Natural killer cell (primary cell): ENCODE measurements at regions not wholly inside any gene's neighbourhood (a gene's known extent, or its start where the extent isn't known, plus 50 kb on each side); places are given as distances from the start of the nearest gene placed in this dataset.

Experiments used
- ATAC-seq, 3 donors: fragments of 150-1000 bp in 2 of 3; fragments of 200-7000 bp in 1 of 3; cut with Tn5 transposase; 1 replicate in 1 of 3; 2 replicates in 2 of 3; pipeline ENCODE4 v1.10.0; 2021; ENCODE audit warnings: mild to moderate bottlenecking in 2 of 3, moderate library complexity in 2 of 3
- DNase-seq, 2 donors: peaks; one replicate each; pipeline versions ENCODE4 v3.0.0 to v3.0.0-alpha.2; 2013 to 2021; ENCODE audit warnings: mixed read lengths in 1 of 2
- H3K27ac ChIP-seq: one replicate; pipeline ENCODE4 v1.5.1; 2013; ENCODE audit warnings: mild to moderate bottlenecking, low read length
- H3K27me3 ChIP-seq: one replicate; pipeline ENCODE4 v1.6.1; 2013; ENCODE audit warnings: low read length; ENCODE audit not compliant: control insufficient read depth, insufficient read depth
- H3K36me3 ChIP-seq: one replicate; pipeline ENCODE4 v1.6.1; 2013; ENCODE audit warnings: low read length; ENCODE audit not compliant: control insufficient read depth, insufficient read depth
- H3K4me1 ChIP-seq: one replicate; pipeline ENCODE4 v1.6.1; 2013; ENCODE audit warnings: low read length; ENCODE audit not compliant: control insufficient read depth, insufficient read depth
- H3K4me3 ChIP-seq: one replicate; pipeline ENCODE4 v1.5.1; 2013; ENCODE audit warnings: low read length
- H3K9me3 ChIP-seq: one replicate; pipeline ENCODE4 v1.6.1; 2013; ENCODE audit warnings: low read length; ENCODE audit not compliant: control insufficient read depth, insufficient read depth
- H3K27ac Mint-ChIP-seq, 2 donors: one replicate each; pipeline ENCODE4 v1.8.0; 2022; ENCODE audit warnings: mild to moderate bottlenecking in 2 of 2, mixed read lengths in 2 of 2, moderate library complexity in 1 of 2
- H3K27me3 Mint-ChIP-seq, 2 donors: one replicate each; pipeline ENCODE4 v1.8.0; 2022; ENCODE audit warnings: low read depth in 2 of 2, mixed read lengths in 2 of 2
- H3K36me3 Mint-ChIP-seq: one replicate; pipeline ENCODE4 v1.8.0; 2022; ENCODE audit warnings: mixed read lengths
- H3K4me1 Mint-ChIP-seq, 2 donors: one replicate each; pipeline ENCODE4 v1.8.0; 2022; ENCODE audit warnings: mixed read lengths in 2 of 2
- H3K4me3 Mint-ChIP-seq: one replicate; pipeline ENCODE4 v1.8.0; 2022; ENCODE audit warnings: mild to moderate bottlenecking, moderate library complexity, mixed read lengths
- H3K9me3 Mint-ChIP-seq, 2 donors: one replicate each; pipeline ENCODE4 v1.8.0; 2022; ENCODE audit warnings: mixed read lengths in 2 of 2
- CTCF ChIP-seq: fragments of 200-600 bp; IDR thresholded peaks from one replicate; pipeline ENCODE4 v1.8.0; 2022; ENCODE audit warnings: antibody characterized with exemption
- WGBS: methylation state at CpG from one replicate; pipeline ENCODE4 v1.1.7; 2013; ENCODE audit warnings: missing lambda C conversion rate; ENCODE audit not compliant: insufficient coverage; 5-methylcytosine and 5-hydroxymethylcytosine counted together
- intact Hi-C: fragments of 100-400 bp; cut with micrococcal nuclease; formaldehyde crosslinking; loops from one replicate; pipeline ENCODE4 v1.14.2; 2022

GRCh38 chr2:186433040-186433439 lies 53.0 kb upstream of the ZC3H15 start:
- H3K4me1 ChIP-seq: no peaks in the 10 kb centered on the region
- no peak for TF ChIP-seq CTCF
- no peak overlapping the region for H3K27ac ChIP-seq
- no peaks in the 10 kb centered on the region for H3K36me3 ChIP-seq
- Mint-ChIP-seq H3K9me3 (no peaks in the 10 kb centered on the region), H3K36me3 (no peaks in the 10 kb centered on the region), H3K4me1 (no peaks in the 10 kb centered on the region), H3K4me3 (no peak overlapping the region), H3K27me3 (no peaks in the 10 kb centered on the region), H3K27ac (no peak overlapping the region)
- WGBS: 97% methylated on average over 6 of the region's 6 CpGs
- ATAC-seq (no peak), DNase-seq (no peak)
- H3K4me3 ChIP-seq: no peak overlapping the region
- no peaks in the 10 kb centered on the region for H3K27me3 ChIP-seq
- no peaks in the 10 kb centered on the region for H3K9me3 ChIP-seq
- intact Hi-C loops: no loop called here

GRCh38 chr2:186433777-186434432 lies 52.2 kb upstream of the ZC3H15 start:
- Mint-ChIP-seq H3K4me3 (no peak overlapping the region), H3K27ac (no peak overlapping the region), H3K27me3 (no peaks in the 10 kb centered on the region), H3K9me3 (peaks cover 0 to 1% of the 10 kb centered on the region in 2 donors), H3K36me3 (no peaks in the 10 kb centered on the region), H3K4me1 (no peaks in the 10 kb centered on the region)
- no peak for TF ChIP-seq CTCF
- Histone ChIP-seq H3K27me3 (no peaks in the 10 kb centered on the region), H3K27ac (no peak overlapping the region), H3K36me3 (no peaks in the 10 kb centered on the region), H3K4me1 (no peaks in the 10 kb centered on the region), H3K9me3 (no peaks in the 10 kb centered on the region), H3K4me3 (no peak overlapping the region)
- no peak for DNase-seq
- intact Hi-C loops: no loop called here
- no peak for ATAC-seq
- WGBS: 96% methylated on average over 7 of the region's 7 CpGs
